Smooth muscle cell (in vitro differentiated cells): ENCODE measurements at regions not wholly inside any gene's neighbourhood (a gene's known extent, or its start where the extent isn't known, plus 50 kb on each side); places are given as distances from the start of the nearest gene placed in this dataset.
"Not testable (repeated sequence)": the region's sequence is repeated elsewhere in the genome, so short reads cannot be mapped to it uniquely, and the experiment has no call there.

Experiments used
- DNase-seq: peaks from one replicate; lab custom pipeline; 2025; ENCODE audit not compliant: unreplicated experiment; lab: John Stamatoyannopoulos, UW
- H2AFZ ChIP-seq: fragments of 200-600 bp; sonication (generic); 2 replicates; pipeline ENCODE4 v1.6.0; 2016; ENCODE audit warnings: antibody characterized with exemption, low read depth, mild to moderate bottlenecking
- H3F3A ChIP-seq: fragments of 200-600 bp; sonication (generic); 2 replicates; pipeline ENCODE4 v1.6.0; 2017; ENCODE audit warnings: antibody characterized with exemption, low read depth
- H3K27ac ChIP-seq: fragments of 200-600 bp; sonication (generic); 2 replicates; pipeline ENCODE4 v1.5.1; 2016; ENCODE audit warnings: low read depth, mild to moderate bottlenecking
- H3K27me3 ChIP-seq: fragments of 200-600 bp; sonication (generic); 2 replicates; pipeline ENCODE4 v1.6.1; 2016; ENCODE audit warnings: low read depth, mild to moderate bottlenecking
- H3K36me3 ChIP-seq: fragments of 200-600 bp; sonication (generic); 2 replicates; pipeline ENCODE4 v1.5.1; 2016; ENCODE audit warnings: low read depth
- H3K4me1 ChIP-seq: fragments of 200-600 bp; sonication (generic); 2 replicates; pipeline ENCODE4 v1.5.1; 2016; ENCODE audit warnings: low read depth
- H3K4me2 ChIP-seq: fragments of 200-600 bp; sonication (generic); 2 replicates; pipeline ENCODE4 v1.6.0; 2016; ENCODE audit warnings: mild to moderate bottlenecking
- H3K4me3 ChIP-seq: fragments of 200-600 bp; sonication (generic); 2 replicates; pipeline ENCODE4 v1.5.1; 2016; ENCODE audit warnings: mild to moderate bottlenecking
- H3K79me2 ChIP-seq: fragments of 200-600 bp; sonication (generic); 2 replicates; pipeline ENCODE4 v1.6.0; 2016; ENCODE audit warnings: low read depth, mild to moderate bottlenecking
- H3K9ac ChIP-seq: fragments of 200-600 bp; sonication (generic); 2 replicates; pipeline ENCODE4 v1.6.0; 2016; ENCODE audit warnings: low read depth
- H3K9me3 ChIP-seq: fragments of 200-600 bp; sonication (generic); replicated peaks from 2 replicates; pipeline ENCODE4 v1.5.1; 2016; ENCODE audit warnings: low read depth
- H4K20me1 ChIP-seq: fragments of 200-600 bp; sonication (generic); 2 replicates; pipeline ENCODE4 v1.6.0; 2016; ENCODE audit warnings: low read depth
- WGBS: methylation state at CpG from one replicate; pipeline ENCODE4 v1.1.7; 2016; ENCODE audit warnings: low lambda C conversion rate; 5-methylcytosine and 5-hydroxymethylcytosine counted together
- TF ChIP-seq, protein P1 (sequence below): fragments of 200-600 bp; sonication (generic); IDR thresholded peaks from 2 replicates; pipeline ENCODE4 v1.5.1; 2017; ENCODE audit warnings: borderline replicate concordance, mild to moderate bottlenecking, antibody characterized with exemption; ENCODE audit not compliant: insufficient read depth, poor library complexity, severe bottlenecking

DNA sequence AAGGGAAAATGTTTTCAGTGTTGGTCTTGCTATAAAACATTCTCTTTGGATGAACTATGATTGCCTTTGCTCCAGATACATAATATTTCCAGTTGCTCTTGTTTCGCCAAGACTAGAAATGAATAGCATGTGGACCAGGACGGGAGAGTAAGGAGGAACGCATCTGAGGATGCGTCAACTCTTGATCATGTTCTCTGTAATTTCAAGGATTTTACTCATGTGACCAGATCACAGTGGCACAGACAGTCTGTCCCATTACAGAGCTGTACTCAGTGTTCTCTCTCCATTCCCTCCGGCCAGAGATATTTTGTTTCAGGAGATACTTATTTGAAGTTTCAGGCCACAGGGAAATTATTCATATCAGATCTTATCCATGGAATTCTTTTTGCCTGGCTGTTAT is 266.6 kb downstream of the MID1IP1 start:
- no peak overlapping the region for H3K27ac ChIP-seq
- H3K4me2 ChIP-seq, result no peak overlapping the region
- H3K4me1 ChIP-seq, result no peaks in the 10 kb centered on the region
- H3F3A ChIP-seq, result no peaks in the 10 kb centered on the region
- H3K9ac ChIP-seq, result no peak overlapping the region
- TF ChIP-seq, protein P1, sequence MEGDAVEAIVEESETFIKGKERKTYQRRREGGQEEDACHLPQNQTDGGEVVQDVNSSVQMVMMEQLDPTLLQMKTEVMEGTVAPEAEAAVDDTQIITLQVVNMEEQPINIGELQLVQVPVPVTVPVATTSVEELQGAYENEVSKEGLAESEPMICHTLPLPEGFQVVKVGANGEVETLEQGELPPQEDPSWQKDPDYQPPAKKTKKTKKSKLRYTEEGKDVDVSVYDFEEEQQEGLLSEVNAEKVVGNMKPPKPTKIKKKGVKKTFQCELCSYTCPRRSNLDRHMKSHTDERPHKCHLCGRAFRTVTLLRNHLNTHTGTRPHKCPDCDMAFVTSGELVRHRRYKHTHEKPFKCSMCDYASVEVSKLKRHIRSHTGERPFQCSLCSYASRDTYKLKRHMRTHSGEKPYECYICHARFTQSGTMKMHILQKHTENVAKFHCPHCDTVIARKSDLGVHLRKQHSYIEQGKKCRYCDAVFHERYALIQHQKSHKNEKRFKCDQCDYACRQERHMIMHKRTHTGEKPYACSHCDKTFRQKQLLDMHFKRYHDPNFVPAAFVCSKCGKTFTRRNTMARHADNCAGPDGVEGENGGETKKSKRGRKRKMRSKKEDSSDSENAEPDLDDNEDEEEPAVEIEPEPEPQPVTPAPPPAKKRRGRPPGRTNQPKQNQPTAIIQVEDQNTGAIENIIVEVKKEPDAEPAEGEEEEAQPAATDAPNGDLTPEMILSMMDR, result no peak
- no peaks in the 10 kb centered on the region for H3K79me2 ChIP-seq
- no peak overlapping the region for H2AFZ ChIP-seq
- WGBS, result 91% methylated on average over 5 of the region's 5 CpGs
- H3K9me3 ChIP-seq, result no peaks in the 10 kb centered on the region
- no peaks in the 10 kb centered on the region for H3K27me3 ChIP-seq
- H3K4me3 ChIP-seq, result no peak overlapping the region
- H4K20me1 ChIP-seq, result no peaks in the 10 kb centered on the region
- no peak for DNase-seq
- H3K36me3 ChIP-seq, result no peaks in the 10 kb centered on the region

DNA sequence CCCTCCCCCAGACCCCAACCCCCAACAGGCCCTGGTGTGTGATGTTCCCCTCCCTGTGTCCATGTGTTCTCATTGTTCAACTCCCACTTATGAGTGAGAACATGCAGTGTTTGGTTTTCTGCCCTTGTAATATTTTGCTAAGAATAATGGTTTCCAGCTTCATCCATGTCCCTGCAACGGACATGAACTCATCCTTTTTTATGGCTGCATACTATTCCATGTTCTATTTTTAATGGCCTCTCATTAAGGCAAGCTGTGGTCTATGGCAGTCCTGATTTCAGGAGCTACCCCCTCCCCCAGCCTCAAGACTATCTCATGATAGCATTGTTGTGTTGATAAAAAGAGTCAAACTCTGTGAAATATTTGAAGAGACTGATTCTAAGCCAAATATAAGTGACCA is 267.4 kb downstream of the MID1IP1 start:
- not testable (repeated sequence) for H3K4me2 ChIP-seq, H4K20me1 ChIP-seq, H3K27me3 ChIP-seq, H3K27ac ChIP-seq, H3K79me2 ChIP-seq, H2AFZ ChIP-seq, H3K36me3 ChIP-seq, H3K4me1 ChIP-seq, H3K4me3 ChIP-seq, H3K9ac ChIP-seq, H3F3A ChIP-seq, H3K9me3 ChIP-seq, DNase-seq
- 67% methylated on average over 1 of the region's 1 CpG for WGBS

DNA sequence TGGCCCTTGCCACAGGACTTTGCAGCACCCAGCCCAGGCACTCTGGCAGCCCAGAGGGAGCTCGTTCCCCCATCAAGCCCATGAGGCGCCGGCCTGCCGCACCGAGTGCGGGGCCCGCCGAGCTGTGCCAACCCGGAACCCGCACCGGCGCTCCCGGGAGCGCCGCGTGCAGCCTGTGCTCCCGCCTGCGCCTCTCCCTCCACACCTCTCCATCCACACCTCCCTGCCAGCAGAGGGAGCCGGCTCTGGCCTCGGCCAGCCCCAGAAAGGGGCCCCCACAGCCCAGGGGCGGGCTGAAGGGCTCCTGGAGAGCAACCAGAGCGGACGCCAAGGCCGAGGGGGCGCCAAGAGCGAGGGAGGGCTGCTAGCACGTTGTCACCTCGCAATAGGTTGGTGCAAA is 268.8 kb downstream of the MID1IP1 start:
- H3F3A ChIP-seq, result no peaks in the 10 kb centered on the region

DNA sequence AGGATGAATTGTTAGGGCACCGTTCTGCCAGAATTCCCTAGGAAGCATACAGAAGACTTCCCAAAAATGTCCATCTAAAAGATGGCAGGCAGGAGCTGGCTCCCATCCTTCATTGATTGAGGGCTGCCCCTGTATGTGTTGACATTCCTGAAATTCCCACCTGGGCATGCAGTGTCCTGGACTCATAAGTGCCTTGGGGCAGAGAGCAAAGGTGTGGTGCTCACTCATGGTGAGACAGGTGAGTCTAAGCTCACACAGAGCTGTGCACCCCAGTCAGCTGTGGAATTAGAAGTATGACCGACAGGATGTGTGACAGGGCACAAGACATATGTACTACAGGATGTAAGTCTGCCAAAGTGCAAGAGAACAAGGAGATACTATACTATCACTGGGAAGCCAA is 271.9 kb downstream of the MID1IP1 start:
- H3K79me2 ChIP-seq, result no peaks in the 10 kb centered on the region
- H3K9ac ChIP-seq, result no peak overlapping the region
- H3K9me3 ChIP-seq, result no peaks in the 10 kb centered on the region
- H3K27me3 ChIP-seq, result no peaks in the 10 kb centered on the region
- no peaks in the 10 kb centered on the region for H3F3A ChIP-seq
- no peak overlapping the region for H3K4me3 ChIP-seq
- H4K20me1 ChIP-seq, result no peaks in the 10 kb centered on the region
- 72% methylated on average over 2 of the region's 2 CpGs for WGBS
- H3K4me2 ChIP-seq, result no peak overlapping the region
- no peaks in the 10 kb centered on the region for H3K36me3 ChIP-seq
- H3K4me1 ChIP-seq, result no peaks in the 10 kb centered on the region
- TF ChIP-seq, protein P1, result no peak
- no peak overlapping the region for H3K27ac ChIP-seq
- DNase-seq, result no peak
- no peak overlapping the region for H2AFZ ChIP-seq

More for the DNA sequence above, 268.8 kb downstream of the MID1IP1 start:
- no peaks in the 10 kb centered on the region for H3K27me3 ChIP-seq
- no peak overlapping the region for H3K9ac ChIP-seq
- H3K4me2 ChIP-seq, result no peak overlapping the region
- no peaks in the 10 kb centered on the region for H3K79me2 ChIP-seq
- TF ChIP-seq, protein P1, result no peak
- no peak overlapping the region for H3K27ac ChIP-seq
- H3K36me3 ChIP-seq, result no peaks in the 10 kb centered on the region
- no peaks in the 10 kb centered on the region for H4K20me1 ChIP-seq
- WGBS, result 84% methylated on average over 28 of the region's 28 CpGs
- H3K4me1 ChIP-seq, result no peaks in the 10 kb centered on the region
- H3K9me3 ChIP-seq, result no peaks in the 10 kb centered on the region
- H2AFZ ChIP-seq, result no peak overlapping the region
- DNase-seq, result no peak
- H3K4me3 ChIP-seq, result no peak overlapping the region
